ENCODE measurements at regions not wholly inside any gene's neighbourhood (a gene's known extent, or its start where the extent isn't known, plus 50 kb on each side); places are given as distances from the start of the nearest gene placed in this dataset.

- TF ChIP-seq CTCF (IDR thresholded peaks at IDR 0.05) = no peak
- no peak for TF ChIP-seq POLR2A (IDR thresholded peaks at IDR 0.05)
Measured at GRCh38 chr1:116824631-116825206, 70.5 kb downstream of the CD2 start.
